Dermis blood vessel endothelial cell (primary cell): ENCODE measurements at regions not wholly inside any gene's neighbourhood (a gene's known extent, or its start where the extent isn't known, plus 50 kb on each side); places are given as distances from the start of the nearest gene placed in this dataset.
"Not testable (repeated sequence)": the region's sequence is repeated elsewhere in the genome, so short reads cannot be mapped to it uniquely, and the experiment has no call there.

ENCODE experiments used
- DNase-seq: peaks from one replicate; pipeline ENCODE4 v3.0.0; 2010

- DNase-seq = not testable (repeated sequence)
Observed at GRCh38 chr3:16077146-16077545, 97.3 kb upstream of the GALNT15 start.

- DNase-seq = not testable (repeated sequence)
Observed at GRCh38 chr3:16077681-16078080, 96.8 kb upstream of the GALNT15 start.

DNA sequence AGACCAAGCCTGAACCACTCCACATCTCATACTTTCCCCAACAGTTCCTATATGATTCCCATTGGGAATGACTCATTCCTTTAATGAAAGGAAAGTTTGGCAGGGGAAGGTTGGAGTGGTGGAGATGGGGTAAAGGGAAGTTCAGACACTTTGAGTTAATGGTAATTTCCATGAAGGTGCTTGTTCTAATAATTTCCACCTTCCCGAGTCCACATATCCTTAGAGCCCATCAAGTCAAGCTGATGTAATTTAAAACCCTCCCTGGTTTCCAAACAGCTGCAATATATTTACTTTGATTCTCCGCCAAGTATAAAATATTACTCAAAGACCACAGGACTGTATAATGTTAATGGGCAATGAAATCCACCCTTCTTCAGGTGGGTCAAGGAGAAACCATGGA, 95.0 kb upstream of the GALNT15 start:
- peak; percentile 43 for DNase-seq

GRCh38 chr3:16081661-16082060, 92.8 kb upstream of the GALNT15 start:
- DNase-seq = no peak

DNA sequence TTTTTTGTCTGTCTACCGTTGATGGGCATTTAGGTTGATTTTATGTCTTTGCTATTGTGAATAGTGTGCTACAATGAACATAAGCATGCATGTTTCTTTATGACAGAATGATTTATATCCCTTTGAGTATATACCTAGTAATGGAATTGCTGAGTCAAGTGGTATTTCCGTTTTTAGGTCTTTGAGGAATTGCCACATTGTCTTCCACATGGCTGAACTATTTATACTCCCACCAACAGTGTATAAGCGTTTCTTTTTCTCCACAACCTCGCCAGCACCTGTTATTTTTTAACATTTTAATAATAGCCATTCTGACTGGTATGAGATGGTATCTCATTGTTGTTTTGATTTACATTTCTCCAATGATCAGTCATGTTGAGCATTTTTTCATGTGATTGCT, 89.6 kb upstream of the GALNT15 start:
- peak; percentile 95 for DNase-seq

DNA sequence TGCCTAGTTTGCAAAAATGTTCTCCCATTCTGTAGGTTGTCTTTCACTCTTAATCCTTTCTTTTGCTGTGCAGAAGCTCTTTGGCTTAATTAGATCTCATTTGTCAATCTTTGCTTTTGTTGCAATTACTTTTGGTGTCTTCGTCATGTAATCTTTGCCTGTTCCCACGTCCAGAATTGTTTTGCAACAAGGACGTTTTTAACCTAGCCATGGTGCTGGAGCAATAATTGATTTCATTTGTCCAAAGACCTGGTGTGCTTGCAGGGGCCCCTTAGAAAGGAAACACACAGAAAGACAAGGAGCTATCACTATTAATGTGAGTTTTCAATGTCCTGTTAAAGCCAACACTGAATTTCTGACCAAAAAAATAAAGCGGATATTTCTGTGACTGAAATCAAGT, 89.1 kb upstream of the GALNT15 start:
- no peak for DNase-seq

GRCh38 chr3:16085884-16086608, 88.4 kb upstream of the GALNT15 start:
- peak; percentile 84 for DNase-seq

- peak; percentile 32 for DNase-seq
Observed at GRCh38 chr3:16086690-16087089, 87.8 kb upstream of the GALNT15 start.

DNA sequence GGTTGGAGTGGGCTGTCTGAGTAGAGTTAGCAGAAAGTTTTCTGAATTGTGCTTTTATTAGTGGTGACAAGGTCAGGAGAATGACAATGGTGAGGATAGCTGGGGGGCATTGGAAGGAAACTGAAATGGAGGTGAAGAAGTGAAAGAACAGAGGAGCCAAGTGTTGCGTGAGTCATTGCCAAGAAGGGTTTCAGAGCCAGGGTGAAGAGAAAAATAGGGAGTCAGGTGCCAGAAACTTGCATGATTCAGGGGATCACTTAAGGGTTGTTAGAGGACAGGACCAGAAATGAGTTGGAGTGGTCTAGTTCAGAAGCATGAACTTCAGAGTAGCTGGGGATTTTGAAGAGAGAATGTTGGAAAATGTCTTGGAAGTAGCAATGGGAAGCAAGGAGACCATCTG, 86.0 kb upstream of the GALNT15 start:
- no peak for DNase-seq

DNA sequence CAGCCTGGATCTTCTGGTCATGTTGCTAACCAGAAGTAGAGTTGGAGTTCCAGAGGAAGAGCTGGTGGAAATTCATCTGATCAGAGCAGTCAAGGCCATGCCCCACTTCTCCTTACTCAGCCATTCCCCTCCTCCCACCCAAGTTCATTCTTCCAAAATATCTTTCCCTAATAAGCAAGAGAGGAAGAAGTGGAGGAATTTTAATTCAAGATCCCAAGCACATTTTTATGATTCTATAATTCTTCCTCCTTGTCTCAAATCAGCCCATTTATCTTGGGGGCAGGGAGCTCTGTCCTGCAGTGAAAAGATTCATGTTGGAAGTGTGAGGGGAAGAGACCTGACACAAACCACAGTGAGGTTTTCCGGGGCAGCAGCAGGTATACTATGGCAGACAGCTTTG, 85.0 kb upstream of the GALNT15 start:
- no peak for DNase-seq

GRCh38 chr3:16090024-16090423, 84.5 kb upstream of the GALNT15 start:
- DNase-seq = peak; percentile 78

- DNase-seq = no peak
Observed at GRCh38 chr3:16090706-16091105, 83.8 kb upstream of the GALNT15 start.

GRCh38 chr3:16092923-16093322, 81.6 kb upstream of the GALNT15 start:
- DNase-seq = no peak

DNA sequence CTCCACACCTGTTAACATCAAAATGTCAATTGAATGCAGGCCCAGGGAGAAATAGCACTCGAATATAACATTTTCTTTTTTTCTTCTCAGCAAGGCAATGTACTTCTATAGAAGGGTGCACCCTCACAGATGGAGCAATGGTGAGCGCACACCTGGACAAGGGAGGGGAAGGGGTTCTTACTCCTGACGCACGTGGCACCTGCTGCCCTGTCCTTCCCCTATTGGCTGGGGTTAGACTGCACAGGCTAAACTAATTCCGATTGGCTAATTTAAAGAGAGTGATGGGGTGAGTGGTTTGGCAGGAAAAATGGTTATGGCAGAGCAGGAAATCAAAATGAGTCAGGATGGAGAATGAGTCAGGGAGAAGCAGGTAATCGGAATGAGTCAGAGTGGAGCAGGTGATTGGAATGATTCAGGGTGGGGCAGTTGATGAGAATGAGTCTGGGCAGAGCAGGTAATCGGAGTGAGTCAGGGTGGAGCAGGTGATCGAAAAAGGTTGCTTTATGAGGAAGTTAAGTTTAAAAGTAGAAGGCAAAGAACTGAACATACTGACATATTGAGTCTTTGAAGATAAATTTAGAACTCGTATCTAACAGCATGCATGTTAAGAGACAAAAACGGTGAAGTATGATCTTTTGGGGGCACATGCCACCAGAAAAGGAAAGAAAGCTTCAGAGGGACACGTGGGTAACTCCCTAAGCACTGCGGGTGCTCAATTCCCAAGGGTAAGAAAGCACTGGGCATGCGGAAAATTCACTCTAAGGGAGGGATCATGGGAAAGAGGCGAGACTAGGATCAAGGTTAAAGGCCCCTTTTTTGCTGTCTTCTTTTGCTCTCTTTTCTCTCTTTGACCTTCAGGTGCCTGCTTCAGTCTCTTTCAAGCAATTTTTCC, 72.9 kb upstream of the GALNT15 start:
- DNase-seq = no peak

GRCh38 chr3:16102187-16102561, 72.3 kb upstream of the GALNT15 start:
- no peak for DNase-seq

GRCh38 chr3:16102905-16103364, 71.5 kb upstream of the GALNT15 start:
- DNase-seq = no peak

DNA sequence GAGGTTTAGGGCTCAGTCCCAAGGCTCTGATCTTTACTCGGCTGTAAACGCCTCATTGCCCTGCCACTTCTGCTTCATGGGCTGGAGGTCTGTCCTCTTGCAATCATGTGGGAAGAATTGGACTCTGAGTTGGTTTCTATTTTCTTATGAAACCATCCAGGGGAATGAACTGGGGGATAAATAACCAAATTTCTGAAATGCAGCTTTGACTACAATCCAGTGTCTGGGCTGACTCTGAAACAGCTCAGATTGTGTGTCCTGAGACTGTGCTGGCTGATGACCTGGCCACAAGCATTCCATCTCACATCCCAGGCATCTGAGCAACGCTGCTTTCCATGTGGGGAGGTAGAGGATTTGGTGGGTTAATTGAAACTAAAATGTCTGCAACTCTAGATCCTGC, 71.0 kb upstream of the GALNT15 start:
- DNase-seq = no peak

GRCh38 chr3:16104156-16104555, 70.3 kb upstream of the GALNT15 start:
- DNase-seq = no peak

DNA sequence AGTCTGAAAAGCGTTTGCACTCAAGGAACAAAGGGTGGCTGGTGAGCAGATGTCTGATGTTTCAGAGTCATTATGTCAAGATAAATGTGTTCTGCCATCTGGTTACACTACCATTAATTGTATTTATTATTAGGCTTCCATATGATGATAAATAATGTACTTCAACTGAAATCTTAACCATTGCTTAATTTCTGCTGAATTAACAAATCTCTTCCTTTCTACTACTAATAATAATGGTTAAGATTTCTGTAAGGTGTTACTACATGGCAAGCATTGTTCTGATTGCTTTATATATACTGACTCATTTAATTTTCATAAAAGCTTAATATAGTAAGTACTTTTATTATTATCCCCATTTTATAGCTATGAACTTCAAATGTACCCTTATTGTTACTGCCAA, 68.4 kb upstream of the GALNT15 start:
- no peak for DNase-seq

- DNase-seq = no peak
Observed at GRCh38 chr3:16108424-16108823, 66.1 kb upstream of the GALNT15 start.

DNA sequence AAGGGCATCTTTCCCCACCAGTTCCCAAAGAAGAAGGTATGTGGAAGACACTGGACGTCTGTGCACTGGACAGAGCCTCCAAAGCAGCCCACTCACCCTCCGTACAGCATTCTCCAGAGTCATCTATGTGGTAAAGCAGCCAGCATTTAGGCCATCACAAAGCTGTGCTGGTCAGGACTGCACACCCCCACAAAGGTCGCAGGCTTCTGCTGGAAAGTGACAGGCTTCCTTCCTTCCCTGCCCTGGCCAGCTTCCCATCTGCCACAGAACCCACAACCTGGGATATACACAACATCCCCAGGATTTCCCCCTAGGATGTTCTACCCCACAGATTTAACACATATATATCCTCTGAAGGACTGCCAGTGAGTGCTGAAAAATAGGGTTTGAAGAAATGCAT, 64.6 kb upstream of the GALNT15 start:
- DNase-seq = peak; percentile 50

GRCh38 chr3:16112910-16113504, 61.5 kb upstream of the GALNT15 start:
- DNase-seq = no peak

- DNase-seq = no peak
Observed at GRCh38 chr3:16113704-16114103, 60.8 kb upstream of the GALNT15 start.

DNA sequence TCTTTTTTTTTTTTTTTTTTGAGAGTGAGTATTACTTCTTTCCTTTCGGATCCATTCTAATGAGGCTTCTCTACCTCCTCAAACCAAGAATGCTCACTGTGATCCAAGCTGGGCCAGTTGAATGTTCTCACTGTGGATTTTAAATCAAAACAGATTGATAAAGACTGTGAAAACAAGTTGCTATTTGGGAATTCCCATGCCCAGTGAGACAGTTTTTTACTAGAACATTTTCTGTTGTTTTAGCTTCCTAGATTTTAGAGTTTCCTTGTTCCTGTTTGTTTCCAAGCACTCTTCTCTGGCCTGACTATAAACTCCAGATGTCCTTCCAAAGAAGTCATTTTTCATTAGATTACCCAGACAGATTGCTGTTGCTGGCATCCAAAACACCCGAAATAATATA, 60.1 kb upstream of the GALNT15 start:
- DNase-seq = no peak
